Gastroesophageal sphincter (tissue), 4 donors: ENCODE measurements at regions not wholly inside any gene's neighbourhood (a gene's known extent, or its start where the extent isn't known, plus 50 kb on each side); places are given as distances from the start of the nearest gene placed in this dataset.
"Not testable (repeated sequence)": the region's sequence is repeated elsewhere in the genome, so short reads cannot be mapped to it uniquely, and the experiment has no call there.

Experiments
- ATAC-seq: fragments of 150-250 bp; one replicate; pipeline ENCODE4 v1.9.1; 2016; ENCODE audit warnings: mild to moderate bottlenecking, moderate library complexity
- H3K27ac ChIP-seq, 4 donors: fragments of 200-600 bp; sonication (generic) in 3 of 4; 1 replicate in 3 of 4; 2 replicates in 1 of 4; pipeline ENCODE4 v1.5.1; 2016 to 2019
- H3K27me3 ChIP-seq: fragments of 200-600 bp; sonication (generic); one replicate; pipeline ENCODE4 v1.5.1; 2019
- H3K36me3 ChIP-seq, 2 donors: fragments of 200-600 bp; sonication (generic); one replicate each; pipeline ENCODE4 v1.5.1; 2019; ENCODE audit warnings: control low read depth in 1 of 2
- H3K4me1 ChIP-seq, 3 donors: fragments of 200-600 bp; sonication (generic); 1 replicate in 2 of 3; 2 replicates in 1 of 3; pipeline ENCODE4 v1.5.1; 2016 to 2019; ENCODE audit warnings: control low read depth in 2 of 3
- H3K4me3 ChIP-seq, 2 donors: fragments of 200-600 bp; sonication (generic); one replicate each; pipeline ENCODE4 v1.5.1; 2019; ENCODE audit warnings: mild to moderate bottlenecking in 1 of 2, moderate library complexity in 1 of 2
- H3K9me3 ChIP-seq, 3 donors: fragments of 200-600 bp; sonication (generic); one replicate each; pipeline ENCODE4 v1.5.1; 2017 to 2019; ENCODE audit warnings: control low read depth in 2 of 3
- WGBS, 2 donors: methylation state at CpG; one replicate each; pipeline ENCODE4 v1.1.5; 2018; ENCODE audit warnings: low coverage in 1 of 2; 5-methylcytosine and 5-hydroxymethylcytosine counted together

DNA sequence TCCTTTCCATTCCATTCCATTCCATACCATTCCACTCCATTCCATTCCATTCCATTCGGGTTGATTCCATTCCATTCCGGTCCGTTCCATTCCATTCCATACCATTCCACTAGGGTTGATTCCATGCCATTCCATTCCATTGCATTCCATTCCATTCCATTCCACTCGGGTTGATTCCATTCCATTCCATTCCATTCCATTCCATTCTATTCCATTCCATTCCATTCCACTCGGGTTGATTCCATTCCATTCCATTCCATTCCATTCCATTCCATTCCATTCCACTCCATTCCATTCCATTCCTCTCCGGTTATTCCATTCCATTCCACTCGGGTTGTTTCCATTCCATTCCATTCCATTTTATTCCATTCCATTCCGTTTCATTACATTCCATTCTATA, 153.4 kb downstream of the CWH43 start:
- not testable (repeated sequence) for H3K36me3 ChIP-seq, H3K27me3 ChIP-seq, H3K4me1 ChIP-seq, H3K9me3 ChIP-seq, H3K27ac ChIP-seq, H3K4me3 ChIP-seq
- WGBS, 2 donors, result 56 to 67% methylated on average over 6 to 8 of the region's 8 CpGs
- ATAC-seq, result peak; percentile 74

DNA sequence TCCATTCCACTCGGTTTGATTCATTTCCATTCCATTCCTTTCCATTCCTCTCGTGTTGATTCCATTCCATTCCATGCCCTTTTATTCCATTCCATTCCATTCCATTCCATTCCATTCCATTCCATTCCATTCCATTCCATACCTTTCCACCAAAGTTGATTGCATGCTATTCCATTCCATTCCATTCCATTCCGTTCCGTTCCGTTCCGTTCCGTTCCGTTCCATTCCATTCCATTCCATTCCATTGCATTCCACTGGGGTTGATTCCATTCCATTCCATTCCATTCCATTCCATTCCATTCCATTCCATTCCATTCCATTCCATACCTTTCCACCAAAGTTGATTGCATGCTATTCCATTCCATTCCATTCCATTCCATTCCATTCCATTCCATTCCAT, 154.3 kb downstream of the CWH43 start:
- not testable (repeated sequence) for H3K9me3 ChIP-seq, ATAC-seq, H3K4me1 ChIP-seq, H3K4me3 ChIP-seq, H3K27ac ChIP-seq, H3K36me3 ChIP-seq, H3K27me3 ChIP-seq
- WGBS, 2 donors, result 60% methylated on average over 4 of the region's 8 CpGs; no CpG with 5 or more reads in 1 of the 2 donors

DNA sequence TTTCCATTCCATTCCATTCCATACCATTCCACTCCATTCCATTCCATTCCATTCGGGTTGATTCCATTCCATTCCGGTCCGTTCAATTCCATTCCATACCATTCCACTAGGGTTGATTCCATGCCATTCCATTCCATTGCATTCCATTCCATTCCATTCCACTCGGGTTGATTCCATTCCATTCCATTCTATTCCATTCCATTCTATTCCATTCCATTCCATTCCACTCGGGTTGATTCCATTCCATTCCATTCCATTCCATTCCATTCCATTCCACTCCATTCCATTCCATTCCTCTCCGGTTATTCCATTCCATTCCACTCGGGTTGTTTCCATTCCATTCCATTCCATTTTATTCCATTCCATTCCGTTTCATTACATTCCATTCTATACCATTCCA, 155.9 kb downstream of the CWH43 start:
- H3K27me3 ChIP-seq, H3K4me1 ChIP-seq, H3K4me3 ChIP-seq, H3K27ac ChIP-seq, H3K36me3 ChIP-seq: not testable (repeated sequence)
- WGBS, 2 donors, result 42 to 64% methylated on average over 2 of the region's 8 CpGs
- peak; percentile 56 for ATAC-seq
- H3K9me3 ChIP-seq, result peaks cover 0 to 12% (median 0%) of the 10 kb centered on the region in 3 donors

DNA sequence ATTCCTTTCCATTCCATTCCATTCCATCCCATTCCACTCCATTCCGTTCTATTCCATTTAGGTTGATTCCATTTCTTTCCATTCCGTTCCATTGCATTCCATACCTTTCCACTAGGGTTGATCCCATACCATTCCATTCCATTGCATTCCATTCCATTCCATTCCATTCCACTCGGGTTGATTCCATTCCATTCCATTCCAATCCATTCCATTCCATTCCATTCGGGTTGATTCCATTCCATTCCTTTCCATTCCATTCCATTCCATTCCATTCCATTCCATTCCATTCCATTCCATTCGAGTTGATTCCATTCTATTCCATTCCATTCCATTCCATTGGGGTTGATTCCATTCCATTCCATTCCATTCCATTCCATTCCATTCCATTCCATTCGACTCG, 161.1 kb downstream of the CWH43 start:
- WGBS, 2 donors, result 60 to 63% methylated on average over 6 to 7 of the region's 7 CpGs

DNA sequence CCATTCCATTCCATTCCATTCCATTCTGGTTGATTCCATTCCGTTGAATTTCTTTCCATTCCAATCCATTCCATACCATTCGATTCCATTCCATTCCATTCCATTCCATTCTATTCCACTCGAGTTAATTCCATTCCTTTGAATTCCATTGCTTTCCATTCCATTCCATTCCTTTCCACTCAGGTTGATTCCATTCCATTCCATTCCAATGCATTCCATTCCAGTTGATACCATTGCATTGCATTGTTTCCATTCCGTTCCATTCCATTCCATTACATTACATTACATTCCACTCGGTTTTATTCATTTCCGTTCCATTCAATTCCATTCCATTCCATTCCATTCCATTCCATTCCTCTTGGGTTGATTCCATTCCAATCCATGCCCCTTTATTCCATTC, 161.5 kb downstream of the CWH43 start:
- H3K27ac ChIP-seq, H3K4me1 ChIP-seq, H3K4me3 ChIP-seq, ATAC-seq, H3K27me3 ChIP-seq, H3K36me3 ChIP-seq: not testable (repeated sequence)
- WGBS, 2 donors, result 44 to 51% methylated on average over 6 of the region's 6 CpGs
- peaks cover 0 to 51% (median 0%) of the 10 kb centered on the region in 3 donors for H3K9me3 ChIP-seq

More for the DNA sequence above, 161.1 kb downstream of the CWH43 start:
- not testable (repeated sequence) for H3K27me3 ChIP-seq, H3K27ac ChIP-seq, H3K36me3 ChIP-seq, H3K4me3 ChIP-seq, H3K4me1 ChIP-seq
- peak; percentile 65 for ATAC-seq
- H3K9me3 ChIP-seq, result peaks cover 0 to 46% (median 0%) of the 10 kb centered on the region in 3 donors

DNA sequence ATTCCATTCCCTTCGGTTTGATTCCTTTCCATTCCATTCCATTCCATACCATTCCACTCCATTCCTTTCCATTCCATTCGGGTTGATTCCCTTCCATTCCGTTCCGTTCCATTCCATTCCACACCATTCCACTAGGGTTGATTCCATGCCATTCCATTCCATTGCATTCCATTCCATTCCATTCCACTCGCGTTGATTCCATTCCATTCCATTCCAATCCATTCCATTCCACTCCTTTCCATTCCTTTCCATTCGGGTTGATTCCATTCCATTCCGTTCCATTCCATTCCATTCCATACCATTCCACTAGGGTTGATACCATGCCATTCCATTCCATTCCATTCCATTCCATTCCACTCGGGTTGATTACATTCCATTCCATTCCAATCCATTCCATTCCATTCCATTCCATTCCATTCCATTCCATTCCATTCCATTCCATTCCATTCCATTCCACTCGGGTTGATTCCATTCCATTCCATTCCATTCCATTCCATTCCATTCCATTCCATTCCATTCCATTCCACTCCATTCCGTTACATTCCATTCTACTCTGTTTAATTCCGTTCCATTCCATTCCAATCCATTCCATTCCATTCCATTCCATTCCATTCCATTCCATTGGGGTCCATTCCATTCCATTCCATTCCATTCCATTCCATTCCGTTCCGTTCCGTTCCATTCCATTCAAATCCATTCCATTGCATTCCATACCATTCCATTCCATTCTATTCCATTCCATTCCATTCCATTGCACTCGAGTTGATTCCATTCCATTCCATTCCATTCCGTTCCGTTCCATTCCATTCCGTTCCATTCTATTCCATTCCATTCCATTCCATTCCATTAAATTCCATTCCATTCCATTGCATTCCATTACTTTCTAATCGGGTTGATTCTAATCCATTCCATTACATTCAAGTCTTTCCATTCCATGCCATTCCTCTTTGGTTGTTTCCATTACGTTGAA, 163.2 kb downstream of the CWH43 start:
- peak; percentile 89 for ATAC-seq
- H3K9me3 ChIP-seq, result peaks cover 0 to 52% (median 0%) of the 10 kb centered on the region in 3 donors
- H3K27ac ChIP-seq, result not testable (repeated sequence)

DNA sequence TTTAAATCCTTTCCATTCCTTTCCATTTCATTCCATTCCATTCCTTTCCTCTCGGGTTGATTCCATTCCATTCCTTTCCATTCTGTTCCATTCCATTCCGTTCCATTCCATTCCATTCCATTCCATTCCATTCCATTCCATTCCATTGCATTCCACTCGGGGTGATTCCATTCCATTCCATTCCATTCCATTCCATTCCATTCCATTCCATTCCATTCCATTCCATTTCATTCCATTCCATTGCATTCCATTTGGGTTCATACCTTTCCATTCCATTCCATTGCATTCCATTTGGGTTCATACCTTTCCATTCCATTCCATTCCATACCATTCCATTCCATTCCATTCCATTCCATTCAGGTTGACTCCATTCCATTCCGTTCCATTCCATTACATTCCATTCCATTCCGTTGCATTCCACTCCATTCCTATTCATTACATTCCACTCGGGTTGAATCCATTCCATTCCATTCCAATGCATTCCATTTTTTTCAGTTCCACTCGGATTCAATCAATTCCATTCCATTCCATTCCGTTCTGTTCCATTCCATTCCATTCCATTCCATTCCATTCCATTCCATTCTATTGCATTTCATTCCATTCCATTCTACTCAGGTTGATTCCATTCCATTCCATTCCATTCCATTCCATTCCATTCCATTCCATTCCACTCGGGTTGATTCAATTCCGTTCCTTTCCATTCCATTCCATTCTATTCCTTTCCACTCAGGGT, 164.4 kb downstream of the CWH43 start:
- H3K9me3 ChIP-seq, result peaks cover 0 to 47% (median 0%) of the 10 kb centered on the region in 3 donors
- H3K4me3 ChIP-seq, H3K27me3 ChIP-seq, H3K27ac ChIP-seq, H3K36me3 ChIP-seq, H3K4me1 ChIP-seq: not testable (repeated sequence)
- 40 to 44% methylated on average over 10 of the region's 10 CpGs for WGBS, 2 donors
- ATAC-seq, result peak; percentile 22

More for the DNA sequence above, 163.2 kb downstream of the CWH43 start:
- not testable (repeated sequence) for H3K36me3 ChIP-seq, H3K4me1 ChIP-seq, H3K27me3 ChIP-seq, H3K4me3 ChIP-seq
- 46 to 52% methylated on average over 20 to 21 of the region's 21 CpGs for WGBS, 2 donors

DNA sequence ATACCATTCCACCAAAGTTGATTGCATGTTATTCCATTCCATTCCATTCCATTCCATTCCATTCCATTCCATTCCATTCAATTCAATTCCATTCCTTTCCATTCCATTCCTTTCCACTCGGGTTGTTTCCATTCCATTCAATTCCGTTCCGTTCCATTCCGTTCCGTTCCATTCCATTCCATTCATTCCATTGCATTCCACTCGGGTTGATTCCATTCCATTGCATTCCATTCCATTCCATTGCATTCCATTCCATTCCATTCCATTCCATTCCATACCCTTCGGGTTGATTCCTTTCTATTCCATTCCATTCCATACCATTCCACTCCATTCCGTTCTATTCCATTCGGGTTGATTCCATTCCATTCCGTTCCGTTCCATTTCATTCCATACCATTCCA, 166.9 kb downstream of the CWH43 start:
- peak; percentile 58 for ATAC-seq
- not testable (repeated sequence) for H3K27ac ChIP-seq, H3K36me3 ChIP-seq, H3K4me3 ChIP-seq, H3K27me3 ChIP-seq, H3K4me1 ChIP-seq
- WGBS, 2 donors, result 55 to 58% methylated on average over 11 of the region's 11 CpGs
- peaks cover 0 to 36% (median 0%) of the 10 kb centered on the region in 3 donors for H3K9me3 ChIP-seq

DNA sequence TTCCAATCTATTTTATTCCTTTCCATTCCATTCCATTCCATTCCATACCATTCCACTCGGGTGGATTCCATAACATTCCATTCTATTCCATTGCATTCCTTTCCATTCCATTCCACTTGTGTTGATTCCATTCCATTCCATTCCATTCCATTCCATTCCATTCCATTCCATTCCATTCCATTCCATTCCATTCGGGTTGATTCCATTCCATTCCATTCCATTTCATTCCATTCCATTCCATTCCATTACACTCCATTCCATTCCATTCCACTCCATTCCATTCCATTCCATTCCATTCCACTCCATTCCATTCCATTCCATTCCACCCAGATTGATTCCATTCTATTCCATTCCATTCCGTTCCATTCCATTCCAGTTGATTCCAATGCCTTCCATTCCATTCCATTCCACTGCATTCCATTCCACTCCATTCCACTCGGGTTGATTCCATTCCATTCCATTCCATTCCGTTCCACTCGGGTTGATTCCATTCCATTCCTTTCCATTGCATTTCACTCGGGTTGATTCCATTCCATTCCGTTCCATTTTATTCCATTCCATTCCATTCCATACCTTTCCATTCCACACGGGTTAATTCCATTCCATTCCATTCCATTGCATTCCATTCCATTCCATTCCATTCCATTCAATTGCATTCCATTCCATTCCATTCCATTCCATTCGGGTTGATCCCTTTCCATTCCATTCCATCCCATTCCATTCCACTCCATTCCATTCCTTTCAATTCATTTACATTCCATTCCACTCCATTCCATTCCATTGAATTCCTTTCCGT, 168.4 kb downstream of the CWH43 start:
- ATAC-seq, result peak; percentile 71
- H3K27me3 ChIP-seq, H3K36me3 ChIP-seq, H3K4me1 ChIP-seq, H3K27ac ChIP-seq, H3K4me3 ChIP-seq: not testable (repeated sequence)
- H3K9me3 ChIP-seq, result peaks cover 0 to 32% (median 0%) of the 10 kb centered on the region in 3 donors
- 55% methylated on average over 10 to 11 of the region's 11 CpGs for WGBS, 2 donors

DNA sequence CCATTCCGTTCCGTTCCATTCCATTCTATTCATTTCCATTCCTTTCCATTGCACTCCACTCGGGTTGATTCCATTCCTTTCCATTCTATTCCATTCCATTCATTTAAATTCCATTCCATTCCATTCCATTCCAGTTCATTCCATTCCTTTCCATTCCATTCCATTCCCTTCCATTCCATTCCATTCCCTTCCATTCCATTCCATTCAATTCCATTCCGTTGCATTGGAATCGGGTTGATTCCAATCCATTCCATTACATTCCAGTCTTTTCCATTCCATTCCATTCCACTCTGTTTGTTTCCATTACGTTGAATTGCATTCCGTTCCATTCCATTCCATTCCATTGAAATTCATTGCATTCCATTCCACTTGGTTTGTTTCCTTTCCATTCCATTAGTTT, 169.2 kb downstream of the CWH43 start:
- H3K9me3 ChIP-seq, result peaks cover 0 to 27% (median 0%) of the 10 kb centered on the region in 3 donors
- not testable (repeated sequence) for H3K27ac ChIP-seq, H3K36me3 ChIP-seq, H3K4me3 ChIP-seq, H3K27me3 ChIP-seq, ATAC-seq, H3K4me1 ChIP-seq
- WGBS, 2 donors, result 62 to 74% methylated on average over 7 of the region's 7 CpGs

DNA sequence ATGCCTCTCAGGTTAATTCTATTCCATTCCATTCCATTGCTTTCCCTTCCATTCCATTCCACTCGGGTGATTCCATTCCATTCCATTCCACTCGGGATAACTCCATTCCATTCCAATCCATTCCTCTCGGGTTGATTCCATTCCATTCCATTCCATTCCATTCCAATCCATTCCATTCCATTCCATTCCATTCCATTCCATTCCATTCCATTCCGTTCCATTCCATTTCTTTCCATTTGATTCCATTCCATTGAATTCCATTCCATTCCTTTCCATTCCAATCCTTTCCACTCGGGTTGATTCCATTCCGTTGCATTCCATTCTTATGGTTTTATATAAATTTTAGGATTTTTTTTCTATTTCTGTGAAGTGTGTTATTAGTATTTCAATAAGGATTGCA, 170.2 kb downstream of the CWH43 start:
- not testable (repeated sequence) for H3K4me3 ChIP-seq, H3K4me1 ChIP-seq, H3K27ac ChIP-seq, H3K36me3 ChIP-seq, H3K27me3 ChIP-seq
- ATAC-seq, result peak; percentile 47
- 56 to 58% methylated on average over 6 of the region's 6 CpGs for WGBS, 2 donors
- peaks cover 0 to 18% (median 0%) of the 10 kb centered on the region in 3 donors for H3K9me3 ChIP-seq

DNA sequence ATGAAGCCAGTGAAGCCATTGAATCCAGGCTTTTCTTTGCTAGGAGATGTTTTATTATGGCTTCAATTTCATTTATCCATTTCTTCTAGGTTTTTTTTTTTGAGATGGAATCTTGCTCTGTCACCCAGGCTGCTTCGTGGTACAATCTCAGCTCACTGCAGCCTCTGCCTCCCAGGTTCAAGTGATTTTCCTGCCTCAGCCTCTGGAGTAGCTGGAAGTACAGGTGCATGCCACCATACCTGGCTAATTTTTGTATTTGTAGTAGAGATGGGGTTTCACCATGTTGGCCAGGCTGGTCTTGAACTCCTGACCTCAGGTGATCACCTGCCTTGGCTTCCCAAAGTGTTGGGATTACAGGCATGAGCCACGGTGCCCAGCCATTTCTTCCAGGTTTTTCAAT, 171.6 kb downstream of the CWH43 start:
- ATAC-seq, H3K4me1 ChIP-seq, H3K27me3 ChIP-seq, H3K9me3 ChIP-seq, H3K36me3 ChIP-seq, H3K27ac ChIP-seq, H3K4me3 ChIP-seq: not testable (repeated sequence)
- WGBS, 2 donors, result 55 to 58% methylated on average over 2 of the region's 2 CpGs

DNA sequence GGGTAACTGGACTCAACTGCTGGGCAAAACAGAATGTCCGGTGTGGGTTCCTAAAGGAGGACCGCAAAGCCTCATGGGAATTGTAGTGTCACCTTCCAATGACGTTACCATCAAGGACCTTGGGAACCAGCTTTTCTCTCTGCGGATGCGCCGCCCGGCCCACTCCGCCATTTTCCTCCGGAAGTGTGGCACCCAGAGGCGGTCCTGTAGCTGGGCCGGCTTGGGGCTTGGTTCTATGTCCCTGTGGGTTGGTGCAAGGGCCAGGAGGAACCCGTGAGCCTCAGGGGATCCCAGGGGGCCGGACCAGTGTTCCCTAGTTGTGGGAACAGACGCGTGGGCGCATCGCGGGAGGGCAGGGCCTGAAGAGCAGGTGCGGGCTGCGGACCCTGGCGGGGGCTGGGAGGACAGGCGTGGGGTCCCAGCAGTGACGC, 175.1 kb downstream of the CWH43 start:
- not testable (repeated sequence) for H3K4me3 ChIP-seq, ATAC-seq, H3K4me1 ChIP-seq, H3K27ac ChIP-seq, H3K9me3 ChIP-seq, H3K27me3 ChIP-seq, H3K36me3 ChIP-seq
- 68 to 73% methylated on average over 3 to 6 of the region's 23 CpGs for WGBS, 2 donors
